Daoy (cell line): ENCODE measurements at regions not wholly inside any gene's neighbourhood (a gene's known extent, or its start where the extent isn't known, plus 50 kb on each side); places are given as distances from the start of the nearest gene placed in this dataset.
"Not testable (repeated sequence)": the region's sequence is repeated elsewhere in the genome, so short reads cannot be mapped to it uniquely, and the experiment has no call there.

Experiments
- DNase-seq: peaks from one replicate; pipeline ENCODE4 v3.0.0-alpha.2; 2015; ENCODE audit warnings: low read depth

DNA sequence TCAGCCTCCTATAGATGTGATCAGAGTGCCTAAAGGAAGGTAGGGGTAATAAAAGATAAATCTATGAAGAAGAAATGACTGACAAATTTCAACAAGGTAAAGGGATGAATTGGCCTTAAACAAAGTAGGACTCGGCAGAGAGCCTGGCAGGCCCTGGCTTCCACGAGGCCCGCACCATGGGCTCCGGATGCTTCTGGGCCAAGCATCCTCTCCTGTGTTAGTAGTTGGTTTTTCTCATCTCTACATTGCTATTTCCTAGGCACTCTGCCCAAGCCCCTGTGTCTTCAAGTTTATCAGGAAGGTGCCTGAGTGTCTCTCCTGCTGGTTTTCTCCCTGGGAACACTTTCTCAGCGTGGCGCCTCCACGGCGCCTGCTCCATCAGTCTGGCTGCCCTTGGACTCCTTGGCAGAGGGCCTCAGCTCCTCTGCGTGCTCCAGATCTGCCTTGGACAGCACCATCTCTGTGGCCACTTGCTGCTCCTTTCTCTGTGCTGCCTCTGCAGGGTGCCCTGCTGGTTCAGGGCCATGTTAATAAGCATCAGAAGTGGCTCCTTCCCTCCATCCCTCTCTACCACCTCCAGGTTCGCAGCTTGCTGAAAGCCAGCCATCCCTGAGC, 413.3 kb upstream of the DPP6 start:
- no peak for DNase-seq

DNA sequence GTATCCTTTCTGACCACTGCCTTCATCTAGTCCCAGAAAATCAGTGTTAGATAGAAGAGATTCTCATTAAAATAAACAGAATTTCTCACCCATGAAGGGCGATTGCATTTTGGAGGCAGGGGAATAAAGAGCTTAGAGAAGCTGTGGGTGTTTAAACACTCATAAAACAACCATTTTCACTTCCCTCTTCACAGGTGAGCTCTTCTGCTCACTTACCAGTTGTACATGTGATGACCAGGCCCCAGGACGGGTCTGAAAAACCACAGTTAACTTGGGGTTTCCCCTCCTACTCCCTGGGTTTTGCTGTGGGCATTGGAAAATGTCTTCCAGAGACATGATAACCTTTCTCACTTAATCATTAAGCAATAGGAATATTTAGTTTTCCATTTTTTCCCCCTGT, 411.6 kb upstream of the DPP6 start:
- no peak for DNase-seq

DNA sequence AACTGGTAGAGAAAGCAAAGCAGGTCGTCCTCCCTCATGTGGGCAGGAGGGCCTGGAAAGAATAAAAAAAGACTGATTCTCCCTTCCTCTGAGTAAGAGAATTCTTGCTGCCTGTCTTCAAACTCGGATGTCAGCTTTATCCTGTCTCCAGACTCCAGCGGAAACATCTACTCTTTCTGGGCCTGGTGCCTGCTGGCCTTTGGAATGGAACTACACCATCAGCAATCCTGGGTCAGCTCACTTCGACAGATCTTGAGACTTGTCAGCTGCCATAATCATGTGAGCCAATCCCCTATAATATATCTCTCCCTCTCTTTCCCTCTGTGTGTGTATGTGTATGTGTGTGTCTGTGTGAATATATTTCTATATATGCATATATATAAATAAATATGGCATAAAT, 411.0 kb upstream of the DPP6 start:
- DNase-seq = no peak

DNA sequence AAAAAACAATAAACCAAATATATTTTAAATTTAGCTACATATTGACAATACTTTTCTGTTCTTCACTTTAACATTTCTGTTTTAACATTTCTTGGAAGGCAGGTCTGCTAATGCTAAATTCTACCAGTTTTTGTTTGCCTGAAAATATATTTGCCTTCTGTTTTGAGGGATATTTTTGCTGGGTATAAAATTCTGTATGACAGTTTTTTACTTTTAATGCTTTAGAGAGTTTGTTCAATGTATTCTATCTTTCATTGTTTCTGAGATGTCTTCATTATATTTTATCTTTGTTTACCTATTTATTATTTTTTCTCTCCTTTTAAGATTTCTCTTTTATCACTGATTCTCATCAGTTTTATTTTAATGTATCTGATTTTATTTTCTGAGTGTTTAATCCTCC, 409.2 kb upstream of the DPP6 start:
- DNase-seq = no peak

DNA sequence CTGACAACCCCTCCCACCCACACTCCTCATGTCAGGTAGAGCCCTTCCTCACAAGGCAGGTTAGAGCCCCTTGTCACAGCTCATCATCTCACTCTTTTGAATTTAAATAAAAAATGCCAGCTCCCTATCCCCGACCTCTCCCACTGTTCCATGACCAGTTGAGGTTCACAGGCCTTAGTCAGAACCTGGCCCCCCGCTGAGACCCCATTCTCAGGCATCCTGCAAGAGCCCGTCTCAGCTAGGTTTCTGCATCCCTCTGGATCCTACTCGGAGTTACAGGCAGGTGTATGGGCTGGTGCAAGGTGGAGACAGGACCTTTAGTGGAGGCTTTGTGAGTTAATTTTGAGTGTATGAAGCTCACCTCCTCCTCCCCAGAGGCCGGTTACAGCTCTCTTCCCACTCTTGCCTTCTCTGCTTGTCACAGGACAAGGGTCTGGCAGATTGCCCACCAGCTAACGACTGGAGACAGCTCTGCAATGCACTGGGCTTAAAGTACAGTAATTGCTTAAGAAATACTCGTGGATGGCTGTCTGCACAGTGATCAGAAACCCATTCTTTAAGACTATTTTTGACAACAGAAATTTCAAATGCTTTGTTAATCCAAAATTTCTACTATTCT, 394.9 kb upstream of the DPP6 start:
- peak; percentile 22 for DNase-seq

DNA sequence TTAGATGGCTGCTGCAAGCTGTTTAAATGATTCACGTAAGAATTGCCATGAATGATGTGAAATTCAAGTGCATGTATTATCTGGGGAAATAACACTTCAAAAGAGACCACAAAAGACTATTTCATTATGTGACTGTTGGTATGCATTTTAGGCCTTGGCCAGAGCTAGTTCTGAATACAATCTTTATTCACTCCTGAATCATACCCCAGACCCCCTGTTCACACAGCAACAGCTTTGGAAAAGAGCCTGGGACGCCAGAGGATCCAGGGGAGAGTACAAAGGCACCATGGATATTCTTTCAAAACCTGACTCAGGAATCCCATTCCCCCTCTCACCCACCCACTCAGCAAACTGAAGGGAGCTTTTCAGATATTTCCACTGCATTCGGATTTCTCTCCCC, 377.1 kb upstream of the DPP6 start:
- DNase-seq = no peak

DNA sequence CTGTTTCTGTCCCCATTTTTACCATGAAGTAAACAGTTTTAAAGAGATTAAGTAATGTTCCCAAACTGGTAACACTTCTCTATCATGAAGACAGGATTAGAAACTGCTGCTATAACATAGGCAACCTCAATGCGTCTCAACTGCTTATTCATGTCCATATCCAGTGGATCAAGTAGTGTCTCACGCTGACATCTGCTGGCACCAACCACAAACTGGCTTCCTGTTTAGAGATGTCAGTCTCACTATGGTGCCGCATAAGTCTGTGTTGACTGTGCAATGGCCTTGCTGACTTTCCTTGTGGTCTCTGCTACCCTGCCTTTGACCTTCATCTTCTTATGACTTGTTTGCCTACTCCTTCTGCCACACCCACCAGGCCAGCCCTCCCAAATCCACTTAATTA, 369.6 kb upstream of the DPP6 start:
- peak; percentile 63 for DNase-seq

DNA sequence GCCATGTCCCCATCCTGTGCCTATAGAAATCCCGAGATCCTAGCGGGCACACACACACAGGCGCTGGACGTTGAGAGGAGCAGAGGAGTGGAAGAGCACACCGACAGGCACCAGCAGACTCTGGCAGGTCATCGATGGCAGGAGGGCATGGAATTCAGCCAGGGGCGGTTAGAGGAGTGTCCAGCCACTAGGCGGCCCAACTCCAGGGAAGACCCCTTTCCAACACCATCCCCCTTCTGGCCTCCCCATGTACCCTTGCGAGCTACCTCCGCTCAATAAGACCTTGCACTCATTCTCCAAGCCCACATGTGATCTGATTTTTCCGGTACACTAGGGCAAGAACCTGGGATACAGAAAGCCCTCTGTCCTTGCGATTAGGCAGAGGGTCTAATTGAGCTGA, 356.0 kb upstream of the DPP6 start:
- no peak for DNase-seq

DNA sequence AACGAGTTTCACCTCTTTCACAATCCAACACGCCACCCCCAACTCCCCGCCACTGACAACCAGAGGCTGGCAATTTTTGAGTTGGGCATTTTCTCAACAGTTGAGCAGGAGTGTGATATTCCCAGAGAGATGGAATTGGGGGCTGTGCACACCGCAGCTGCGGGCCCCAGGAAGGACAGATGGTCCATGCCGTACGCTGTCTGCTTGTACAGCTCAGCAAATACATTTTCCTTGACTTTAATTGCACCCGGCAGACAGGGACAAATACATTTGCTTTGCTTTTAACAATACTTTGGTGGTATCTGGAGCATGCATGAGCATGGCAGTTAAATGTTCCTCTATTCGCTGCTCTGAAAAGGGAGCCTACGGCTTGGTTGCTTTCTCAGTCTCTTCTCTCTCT, 354.2 kb upstream of the DPP6 start:
- DNase-seq = no peak

DNA sequence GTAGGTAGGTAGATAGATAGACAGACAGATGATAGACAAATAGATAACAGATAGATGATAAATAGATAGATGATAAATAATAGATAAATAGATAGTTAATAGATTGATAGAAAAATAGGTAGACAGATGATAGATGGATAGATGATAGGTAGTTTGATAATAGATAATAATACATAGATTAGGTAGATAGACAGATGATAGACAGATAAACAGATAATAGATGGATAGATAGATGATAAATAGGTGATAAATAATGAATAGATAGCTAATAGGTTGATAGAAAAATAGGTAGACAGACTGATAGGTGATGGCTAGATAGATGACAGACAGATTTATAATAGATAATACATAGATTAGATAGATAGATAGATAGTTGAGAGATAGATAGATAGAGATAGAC, 350.5 kb upstream of the DPP6 start:
- no peak for DNase-seq

DNA sequence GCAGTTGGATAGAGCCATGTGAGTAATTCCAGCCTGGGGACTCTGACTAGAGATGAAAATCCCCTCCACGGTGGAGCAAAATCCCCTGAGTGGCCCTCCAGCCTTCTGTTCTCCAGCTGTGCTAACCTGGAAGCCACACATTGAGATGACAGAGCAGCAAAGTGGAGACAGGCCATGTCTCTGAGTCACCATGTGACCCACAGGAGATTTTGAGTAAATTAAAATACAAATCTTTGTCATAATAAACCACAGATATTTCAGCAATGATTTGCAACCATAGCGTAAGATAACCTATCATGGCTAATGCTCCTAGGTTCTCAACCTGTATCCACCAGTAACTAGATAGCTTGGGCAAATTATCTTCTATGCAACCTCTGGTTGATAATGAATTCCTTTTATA, 328.3 kb upstream of the DPP6 start:
- not testable (repeated sequence) for DNase-seq

DNA sequence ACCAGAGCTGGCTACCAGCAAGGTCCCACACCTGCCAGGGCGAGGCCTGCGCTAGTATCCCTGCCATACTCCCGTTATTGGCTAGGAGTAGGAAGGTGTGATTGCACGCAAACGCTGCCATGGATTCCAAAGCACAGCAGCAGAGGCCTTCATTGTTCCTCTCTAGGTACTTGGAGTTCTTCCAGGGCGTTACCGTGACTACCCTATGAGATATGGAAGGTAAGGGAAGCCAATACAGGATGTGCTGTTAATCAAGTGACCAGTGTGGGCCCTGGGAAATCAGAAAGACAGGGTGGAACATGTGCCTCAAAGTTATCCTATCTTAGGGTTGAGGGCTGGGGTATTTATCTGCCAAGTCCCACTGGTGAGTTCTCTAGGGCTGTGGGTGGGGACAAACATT, 320.7 kb upstream of the DPP6 start:
- not testable (repeated sequence) for DNase-seq

DNA sequence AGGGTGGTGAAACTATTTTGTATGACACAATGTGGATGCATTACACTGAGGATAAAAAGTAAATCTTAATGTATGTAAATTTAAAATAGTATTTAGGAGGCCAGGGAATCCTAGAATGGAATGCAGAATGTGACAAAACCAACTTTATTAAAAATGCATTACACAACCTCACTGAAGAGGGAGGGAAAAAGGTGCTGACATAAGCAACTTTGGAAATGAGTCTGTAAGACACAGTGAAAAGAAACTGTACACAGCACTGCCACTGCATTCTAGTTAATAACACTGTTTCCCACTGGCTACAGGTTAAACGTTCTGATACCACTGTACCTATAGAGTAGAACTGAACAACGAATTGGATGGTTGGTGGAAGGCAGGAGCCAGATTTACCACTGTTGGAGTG, 308.8 kb upstream of the DPP6 start:
- DNase-seq = not testable (repeated sequence)

DNA sequence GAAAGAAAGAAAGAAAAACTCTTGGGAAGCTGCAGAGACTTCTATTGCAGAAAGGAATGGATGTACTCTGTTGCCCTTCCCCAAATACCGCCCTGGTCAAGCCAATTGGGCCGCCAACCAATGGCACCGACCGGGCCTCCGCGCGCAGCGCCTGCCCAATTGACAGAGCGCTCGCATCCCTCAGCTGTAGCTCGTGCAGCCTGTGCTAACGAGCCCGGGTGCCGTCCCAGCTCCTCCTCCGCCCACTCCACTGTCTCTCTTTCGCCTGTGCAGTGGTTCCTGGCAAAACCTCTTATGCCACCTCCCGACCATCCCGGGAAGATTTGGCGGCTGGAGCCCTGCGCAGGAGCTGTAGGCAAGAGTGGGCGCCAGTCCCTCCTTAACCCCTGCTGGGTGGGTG, 304.2 kb upstream of the DPP6 start:
- peak; percentile 53 for DNase-seq

DNA sequence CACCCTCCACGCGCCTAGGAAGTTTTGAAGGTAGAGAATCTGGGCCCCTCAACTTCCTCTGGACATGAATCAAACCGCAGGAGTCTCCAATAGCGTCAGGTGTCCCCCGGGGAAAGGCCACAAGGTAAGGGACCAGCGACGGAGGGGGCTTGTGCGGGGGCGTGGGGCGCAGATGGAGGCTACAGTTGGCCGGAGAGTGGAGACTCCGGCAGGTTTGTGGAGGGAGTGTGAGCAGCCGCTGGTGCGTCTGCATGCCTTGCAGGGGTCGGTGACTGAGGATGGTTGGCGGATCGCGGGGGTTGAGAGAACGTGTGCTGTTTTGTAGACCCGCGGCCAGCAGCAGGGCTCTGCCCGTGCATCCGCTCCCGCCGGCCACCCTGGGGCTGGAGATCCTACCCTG, 303.3 kb upstream of the DPP6 start:
- DNase-seq = not testable (repeated sequence)

DNA sequence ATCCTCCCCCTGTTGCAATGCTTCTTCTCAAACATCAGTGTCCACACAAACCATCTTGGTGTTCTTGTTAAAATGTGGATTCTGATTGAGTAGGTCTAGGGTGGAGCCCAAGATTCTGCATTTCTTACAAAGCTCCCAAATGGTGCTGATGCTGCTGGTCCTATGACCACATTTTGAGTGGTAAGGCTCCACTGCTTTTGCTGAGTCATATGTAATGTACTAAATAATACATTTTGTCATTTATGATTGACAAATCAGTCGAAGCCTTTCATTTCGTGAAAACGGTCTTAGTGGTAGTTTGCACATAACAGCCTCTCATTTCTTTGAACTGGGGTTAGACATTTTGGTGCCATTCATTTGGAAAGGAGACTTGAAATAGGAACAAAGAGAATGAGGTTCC, 286.3 kb upstream of the DPP6 start:
- DNase-seq = not testable (repeated sequence)

DNA sequence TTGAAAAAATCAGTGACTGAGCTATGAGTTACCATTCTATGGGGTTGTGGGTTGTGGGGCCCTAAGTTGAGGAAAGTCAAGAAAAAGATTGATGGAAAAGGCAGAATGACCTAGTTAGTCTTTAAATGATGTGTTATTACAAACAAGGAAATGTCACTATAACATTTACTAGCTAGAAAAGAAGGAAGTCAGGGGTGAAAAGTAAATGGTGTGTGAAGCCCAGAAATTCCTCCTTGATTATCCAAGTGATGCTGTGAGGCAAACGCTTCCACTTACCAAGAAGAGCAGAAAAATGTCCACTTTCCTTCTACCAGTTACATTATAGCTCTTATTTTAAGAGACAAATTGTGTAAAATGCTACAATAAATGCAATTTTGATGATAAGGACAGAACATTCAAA, 285.3 kb upstream of the DPP6 start:
- DNase-seq = not testable (repeated sequence)

DNA sequence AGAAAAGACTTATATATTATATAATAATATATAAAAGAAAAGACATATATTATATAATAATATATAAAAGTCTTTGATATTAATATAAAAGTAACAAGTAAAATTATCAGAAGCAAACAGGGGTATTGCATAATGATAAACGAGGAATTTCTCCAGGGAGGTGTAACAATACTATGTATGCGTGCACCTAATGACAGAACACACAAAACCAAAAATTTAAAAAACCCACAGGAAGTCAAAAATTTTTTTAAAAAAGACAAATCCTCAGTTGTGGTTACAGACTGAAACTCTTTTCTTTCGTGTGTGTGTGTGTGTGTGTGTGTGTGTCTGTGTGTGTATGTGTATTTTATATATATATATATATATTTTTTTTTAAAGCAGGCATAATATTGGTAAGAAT, 279.2 kb upstream of the DPP6 start:
- DNase-seq = no peak

DNA sequence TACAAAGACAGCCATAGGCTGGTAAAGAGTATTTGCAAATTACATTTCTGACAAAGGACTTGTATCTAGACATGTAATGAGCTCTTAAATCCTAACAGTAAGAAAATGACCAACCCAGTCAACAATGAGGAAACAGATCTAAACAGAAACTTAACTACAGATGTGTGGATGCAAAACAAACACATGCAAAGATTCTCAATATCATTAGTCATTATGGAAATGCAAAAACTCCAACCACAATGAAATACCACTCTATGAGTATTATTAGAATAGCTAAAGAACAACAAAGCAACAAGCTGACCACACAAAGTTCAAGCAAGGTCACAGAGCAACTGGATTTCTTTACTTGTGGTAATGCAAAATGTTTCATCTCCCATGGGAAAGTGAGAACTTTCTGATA, 275.3 kb upstream of the DPP6 start:
- DNase-seq = peak; percentile 29

DNA sequence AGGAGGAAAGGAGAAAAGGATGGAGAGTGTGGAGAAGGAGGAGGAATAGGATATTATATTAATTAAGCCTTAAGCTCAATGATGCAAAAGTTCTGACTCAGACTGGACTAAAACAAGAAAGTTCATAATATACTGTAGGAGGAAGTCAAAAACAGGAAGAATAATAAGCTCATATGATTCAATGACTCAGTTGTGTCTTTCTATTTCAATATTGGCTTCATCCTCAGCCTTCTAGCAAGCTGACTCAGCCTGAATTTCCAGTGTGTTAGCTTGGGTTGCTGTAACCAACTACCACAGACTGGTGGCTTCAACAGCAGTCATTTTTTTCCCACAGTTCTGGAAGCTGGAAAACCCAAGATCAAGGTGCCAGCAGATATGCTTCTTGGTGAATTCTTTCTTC, 254.8 kb upstream of the DPP6 start:
- not testable (repeated sequence) for DNase-seq

DNA sequence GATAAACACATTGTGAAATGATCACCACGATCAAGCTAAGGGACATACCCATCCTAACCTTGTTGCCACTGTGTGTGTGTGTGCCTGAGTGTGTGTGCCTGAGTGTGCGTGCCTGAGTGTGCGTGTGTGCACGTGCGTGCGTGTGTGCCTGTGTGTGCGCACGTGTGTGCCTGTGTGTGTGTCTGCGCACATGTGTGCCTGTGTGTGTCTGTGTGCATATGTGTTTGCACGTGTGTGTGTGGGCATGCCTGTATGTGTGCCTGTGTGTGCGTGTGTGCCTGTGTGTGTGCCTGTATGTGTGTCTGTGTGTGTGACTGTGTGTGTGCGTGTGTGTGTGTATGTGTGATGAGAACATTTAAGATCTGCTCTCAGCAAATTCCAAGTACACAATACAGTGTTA, 244.1 kb upstream of the DPP6 start:
- no peak for DNase-seq

DNA sequence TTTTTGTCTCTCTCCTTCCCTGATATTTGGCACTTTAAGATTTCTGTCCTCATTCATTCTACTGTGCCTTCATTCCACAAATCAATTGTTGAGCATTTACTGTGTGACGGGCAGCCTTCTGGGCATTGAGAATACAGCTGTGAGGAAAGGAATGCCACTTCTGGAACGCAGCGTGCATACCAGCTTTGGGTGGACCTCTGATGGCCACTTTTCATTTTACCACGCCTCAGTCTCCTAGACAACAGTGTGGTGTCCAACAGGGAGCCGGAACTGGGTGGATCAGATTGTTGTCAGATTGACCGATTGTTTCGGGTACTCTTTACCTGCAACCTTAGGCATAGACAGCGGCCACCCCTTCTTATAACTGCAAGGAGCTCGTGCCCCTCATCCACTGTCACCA, 222.7 kb upstream of the DPP6 start:
- DNase-seq = peak; percentile 13

DNA sequence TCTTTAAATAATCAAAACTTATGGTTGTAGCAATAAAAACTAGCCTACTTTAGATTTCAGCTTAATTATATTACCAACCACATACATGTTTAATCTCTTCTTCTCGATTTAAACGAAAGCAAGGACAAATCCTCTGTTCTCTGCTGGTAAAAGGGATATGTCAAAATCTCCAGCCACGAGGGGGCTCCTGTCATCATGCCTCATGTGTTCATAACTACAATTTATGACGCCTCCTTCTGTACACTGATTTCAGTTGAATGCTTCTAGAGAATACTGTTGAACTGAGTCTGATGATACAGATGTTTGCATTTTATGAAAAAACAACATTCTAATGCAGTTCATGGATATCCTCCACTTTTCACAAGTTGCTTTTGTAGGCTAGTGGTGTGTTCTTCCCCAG, 220.0 kb upstream of the DPP6 start:
- no peak for DNase-seq

DNA sequence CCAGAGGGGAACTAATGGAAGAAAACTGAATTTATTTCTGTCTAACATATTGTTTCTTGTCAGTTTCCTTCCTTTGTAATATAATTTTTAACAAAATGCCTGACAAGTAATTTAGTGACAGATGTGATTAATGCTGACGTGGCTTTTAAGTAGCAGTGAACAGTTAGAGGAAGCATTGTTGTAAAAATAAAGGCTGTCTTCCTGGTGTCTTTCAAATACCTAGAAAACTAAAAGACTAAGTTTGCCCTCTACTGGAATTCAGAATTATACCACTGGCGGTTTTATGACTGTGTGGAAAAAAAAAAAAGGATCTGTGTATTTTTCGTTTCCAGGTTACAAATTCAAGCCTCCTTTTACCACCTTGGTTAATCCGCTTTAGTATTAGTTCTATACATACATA, 217.1 kb upstream of the DPP6 start:
- no peak for DNase-seq
